Right lobe of liver (tissue), 4 donors: ENCODE measurements at regions not wholly inside any gene's neighbourhood (a gene's known extent, or its start where the extent isn't known, plus 50 kb on each side); places are given as distances from the start of the nearest gene placed in this dataset.

Experiments
- POLR2A ChIP-seq: fragments of 450-650 bp; IDR thresholded peaks from one replicate; pipeline ENCODE4 v1.6.1; 2017; ENCODE audit warnings: antibody characterized with exemption, mild to moderate bottlenecking
- TF ChIP-seq, protein P1 (sequence below), 4 donors: fragments of 200-600 bp in 3 of 4; fragments of 450-650 bp in 1 of 4; IDR thresholded peaks; one replicate each; pipeline versions ENCODE4 v1.5.1 to v1.8.0; 2016 to 2022; ENCODE audit warnings: antibody characterized with exemption in 4 of 4, mild to moderate bottlenecking in 2 of 4
- donor health status: DM: no; HTN: no; CAD: no.
- donor health status: DM: no; HTN: no; CAD: no.
- donor health status: DM: no; HTN: yes; CAD: no.

DNA sequence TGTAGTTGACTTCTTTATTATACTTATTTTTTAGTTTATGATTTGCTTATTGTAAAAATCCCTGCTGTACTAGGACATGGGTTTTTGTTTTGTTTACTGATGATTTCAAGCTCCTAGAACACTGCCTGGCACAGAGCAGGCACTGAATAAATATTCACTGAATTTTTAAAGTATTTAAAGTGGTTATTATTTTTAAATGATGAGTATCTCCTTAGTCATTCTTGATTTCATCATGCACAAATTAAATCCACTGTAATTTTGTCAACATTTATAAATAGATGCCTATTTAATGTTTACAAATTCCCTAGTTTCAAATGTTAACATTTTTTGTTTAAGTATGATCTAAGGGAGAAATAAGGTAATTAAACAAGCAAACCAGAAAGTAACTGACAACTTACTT lies 367.9 kb upstream of the SLIT2 start:
- no peak for TF ChIP-seq POLR2A
- TF ChIP-seq, protein P1, sequence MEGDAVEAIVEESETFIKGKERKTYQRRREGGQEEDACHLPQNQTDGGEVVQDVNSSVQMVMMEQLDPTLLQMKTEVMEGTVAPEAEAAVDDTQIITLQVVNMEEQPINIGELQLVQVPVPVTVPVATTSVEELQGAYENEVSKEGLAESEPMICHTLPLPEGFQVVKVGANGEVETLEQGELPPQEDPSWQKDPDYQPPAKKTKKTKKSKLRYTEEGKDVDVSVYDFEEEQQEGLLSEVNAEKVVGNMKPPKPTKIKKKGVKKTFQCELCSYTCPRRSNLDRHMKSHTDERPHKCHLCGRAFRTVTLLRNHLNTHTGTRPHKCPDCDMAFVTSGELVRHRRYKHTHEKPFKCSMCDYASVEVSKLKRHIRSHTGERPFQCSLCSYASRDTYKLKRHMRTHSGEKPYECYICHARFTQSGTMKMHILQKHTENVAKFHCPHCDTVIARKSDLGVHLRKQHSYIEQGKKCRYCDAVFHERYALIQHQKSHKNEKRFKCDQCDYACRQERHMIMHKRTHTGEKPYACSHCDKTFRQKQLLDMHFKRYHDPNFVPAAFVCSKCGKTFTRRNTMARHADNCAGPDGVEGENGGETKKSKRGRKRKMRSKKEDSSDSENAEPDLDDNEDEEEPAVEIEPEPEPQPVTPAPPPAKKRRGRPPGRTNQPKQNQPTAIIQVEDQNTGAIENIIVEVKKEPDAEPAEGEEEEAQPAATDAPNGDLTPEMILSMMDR (IDR thresholded peaks at IDR 0.05), result no peak
